Rectal smooth muscle tissue (tissue), 1 donor: ENCODE measurements at regions not wholly inside any gene's neighbourhood (a gene's known extent, or its start where the extent isn't known, plus 50 kb on each side); places are given as distances from the start of the nearest gene placed in this dataset.
A peak's percentile ranks its signal among the peaks of the same experiment; 100 is the strongest.
"Not testable (repeated sequence)": the region's sequence is repeated elsewhere in the genome, so short reads cannot be mapped to it uniquely, and the experiment has no call there.

Experiments used
- H3K27ac ChIP-seq: one replicate; pipeline ENCODE4 v1.7.0; 2013; ENCODE audit warnings: low read depth, low read length, inconsistent platforms
- H3K27me3 ChIP-seq: one replicate; pipeline ENCODE4 v1.7.0; 2013; ENCODE audit warnings: low read length; ENCODE audit not compliant: control insufficient read depth, insufficient read depth
- H3K36me3 ChIP-seq: one replicate; pipeline ENCODE4 v1.7.0; 2013; ENCODE audit warnings: low read length; ENCODE audit not compliant: control insufficient read depth, insufficient read depth
- H3K4me1 ChIP-seq: one replicate; pipeline ENCODE4 v1.7.0; 2013; ENCODE audit warnings: low read length; ENCODE audit not compliant: control insufficient read depth, insufficient read depth
- H3K4me3 ChIP-seq: one replicate; pipeline ENCODE4 v1.7.0; 2013; ENCODE audit warnings: low read length
- H3K9ac ChIP-seq: one replicate; pipeline ENCODE4 v1.7.0; 2013; ENCODE audit warnings: low read length

DNA sequence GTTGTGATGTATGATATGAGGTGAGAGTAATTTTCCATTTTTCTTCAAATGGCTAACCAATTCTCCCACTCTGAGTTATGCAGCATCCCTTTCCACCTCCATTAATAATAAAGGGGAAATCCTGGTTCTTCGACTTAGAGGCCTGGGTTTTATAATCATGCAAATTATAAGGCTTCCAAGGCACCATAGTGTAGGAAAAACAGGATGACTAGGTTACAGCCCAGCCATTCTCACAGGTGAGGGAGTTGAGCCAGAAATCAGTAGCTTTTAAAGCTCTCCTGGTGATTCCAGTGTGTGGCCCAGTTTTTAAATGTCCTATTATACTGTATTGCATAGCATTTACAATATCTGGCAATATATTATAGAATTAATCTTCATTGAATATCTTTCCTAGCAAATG is 203.1 kb downstream of the ARHGEF9 start:
- no peak overlapping the region for H3K9ac ChIP-seq
- H3K27me3 ChIP-seq, result no peaks in the 10 kb centered on the region
- H3K27ac ChIP-seq, result no peak overlapping the region
- no peak overlapping the region for H3K4me3 ChIP-seq
- H3K36me3 ChIP-seq, result no peaks in the 10 kb centered on the region
- no peaks in the 10 kb centered on the region for H3K4me1 ChIP-seq

DNA sequence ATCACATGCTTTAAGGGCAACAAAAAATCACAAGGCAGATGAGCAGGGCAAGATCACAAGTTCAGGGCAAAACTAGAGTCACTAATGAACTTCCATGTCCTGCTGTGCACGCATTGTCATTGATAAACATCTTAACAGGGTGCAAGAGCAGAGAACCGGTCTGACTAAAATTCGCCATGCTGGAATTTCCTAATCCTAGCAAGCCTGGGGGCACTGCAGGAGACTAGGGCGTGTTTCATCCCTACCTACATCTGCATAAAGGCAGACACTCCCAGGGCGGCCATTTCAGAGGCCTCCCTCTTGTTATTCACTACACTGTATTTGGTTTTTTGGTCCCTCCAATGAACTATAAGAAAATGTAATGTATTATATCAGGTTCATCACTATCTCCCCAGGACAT is 203.6 kb downstream of the ARHGEF9 start:
- H3K27me3 ChIP-seq, result no peaks in the 10 kb centered on the region
- H3K36me3 ChIP-seq, result no peaks in the 10 kb centered on the region
- H3K4me3 ChIP-seq, result no peak overlapping the region
- H3K4me1 ChIP-seq, result no peaks in the 10 kb centered on the region
- no peak overlapping the region for H3K9ac ChIP-seq
- no peak overlapping the region for H3K27ac ChIP-seq

DNA sequence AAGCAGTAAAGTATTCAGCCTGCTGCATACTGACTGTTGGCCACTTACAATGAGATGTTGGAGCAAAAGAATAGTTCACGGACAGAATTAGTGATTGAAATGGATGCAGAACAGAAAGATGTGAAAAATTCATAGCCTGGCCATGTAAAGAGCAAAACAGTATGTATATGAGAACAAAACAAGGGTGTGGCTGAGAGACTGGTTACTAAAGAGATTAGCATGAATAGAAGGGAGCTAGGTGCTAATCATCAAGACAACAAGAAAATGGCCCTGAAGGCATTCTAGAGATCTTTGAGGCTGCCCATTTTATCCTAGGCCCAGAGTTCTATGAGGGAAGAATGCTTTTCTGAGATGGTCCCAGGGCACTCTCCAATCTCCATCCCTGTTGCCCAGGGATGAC is 208.5 kb downstream of the ARHGEF9 start:
- H3K4me1 ChIP-seq, result no peaks in the 10 kb centered on the region
- H3K27ac ChIP-seq, result no peak overlapping the region
- no peaks in the 10 kb centered on the region for H3K36me3 ChIP-seq
- H3K4me3 ChIP-seq, result no peak overlapping the region
- H3K9ac ChIP-seq, result no peak overlapping the region
- no peaks in the 10 kb centered on the region for H3K27me3 ChIP-seq

DNA sequence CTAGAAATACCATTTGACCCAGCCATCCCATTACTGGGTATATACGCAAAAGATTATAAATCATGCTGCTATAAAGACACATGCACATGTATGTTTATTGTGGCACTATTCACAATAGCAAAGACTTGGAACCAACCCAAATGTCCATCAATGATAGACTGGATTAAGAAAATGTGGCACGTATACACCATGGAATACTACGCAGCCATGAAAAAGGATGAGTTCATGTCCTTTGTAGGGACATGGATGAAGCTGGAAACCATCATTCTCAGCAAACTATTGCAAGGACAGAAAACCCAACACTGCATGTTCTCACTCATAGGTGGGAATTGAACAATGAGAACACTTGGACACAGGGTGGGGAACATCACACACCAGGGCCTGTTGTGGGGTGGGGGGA is 209.3 kb downstream of the ARHGEF9 start:
- H3K4me1 ChIP-seq, H3K4me3 ChIP-seq, H3K9ac ChIP-seq, H3K27ac ChIP-seq, H3K36me3 ChIP-seq, H3K27me3 ChIP-seq: not testable (repeated sequence)

DNA sequence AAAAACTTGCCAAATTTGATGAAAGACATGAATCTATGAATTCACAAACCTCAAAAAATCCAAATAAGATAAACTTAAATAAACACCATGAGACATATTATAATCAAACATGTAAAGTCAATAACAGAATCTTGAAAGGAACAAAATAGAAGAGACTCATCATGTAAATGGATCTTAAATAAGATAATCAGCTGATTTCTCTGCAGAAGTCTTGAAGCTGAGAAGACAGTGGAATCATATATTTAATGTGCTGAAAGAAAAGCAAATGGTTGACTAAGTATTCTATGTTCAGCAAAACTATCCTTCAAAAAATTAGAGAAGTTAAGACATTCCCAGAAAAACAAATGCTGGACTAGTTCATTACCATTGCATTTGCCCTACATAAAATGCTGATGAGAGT is 215.7 kb upstream of the SPIN4 start:
- Histone ChIP-seq H3K27ac (no peak overlapping the region), H3K9ac (no peak overlapping the region), H3K4me1 (peaks cover 2% of the 10 kb centered on the region), H3K36me3 (no peaks in the 10 kb centered on the region), H3K4me3 (no peak overlapping the region), H3K27me3 (no peaks in the 10 kb centered on the region)

DNA sequence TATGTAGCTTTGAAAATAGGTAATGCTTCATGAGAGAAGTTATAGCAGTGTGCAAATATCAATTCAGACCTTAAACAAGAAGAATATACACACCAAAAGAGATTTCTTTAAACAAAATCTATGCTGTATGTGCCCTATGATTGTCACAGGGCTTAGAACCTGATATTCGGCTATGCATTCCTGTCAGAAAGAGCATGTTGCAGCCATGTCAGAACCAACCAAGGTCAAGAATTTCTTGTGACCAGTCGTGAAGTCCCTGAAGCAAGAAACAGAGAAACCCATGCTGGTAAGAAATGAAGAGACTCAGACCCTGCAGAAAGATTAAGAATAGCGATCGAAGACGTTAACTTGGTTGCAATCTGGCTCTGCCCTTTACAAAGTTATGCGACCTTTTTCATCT is 210.3 kb upstream of the SPIN4 start:
- no peak overlapping the region for H3K9ac ChIP-seq
- peaks cover 2% of the 10 kb centered on the region for H3K4me1 ChIP-seq
- no peaks in the 10 kb centered on the region for H3K27me3 ChIP-seq
- peak overlapping the region; percentile 81 for H3K27ac ChIP-seq
- H3K4me3 ChIP-seq, result peak overlapping the region; percentile 78
- H3K36me3 ChIP-seq, result no peaks in the 10 kb centered on the region

DNA sequence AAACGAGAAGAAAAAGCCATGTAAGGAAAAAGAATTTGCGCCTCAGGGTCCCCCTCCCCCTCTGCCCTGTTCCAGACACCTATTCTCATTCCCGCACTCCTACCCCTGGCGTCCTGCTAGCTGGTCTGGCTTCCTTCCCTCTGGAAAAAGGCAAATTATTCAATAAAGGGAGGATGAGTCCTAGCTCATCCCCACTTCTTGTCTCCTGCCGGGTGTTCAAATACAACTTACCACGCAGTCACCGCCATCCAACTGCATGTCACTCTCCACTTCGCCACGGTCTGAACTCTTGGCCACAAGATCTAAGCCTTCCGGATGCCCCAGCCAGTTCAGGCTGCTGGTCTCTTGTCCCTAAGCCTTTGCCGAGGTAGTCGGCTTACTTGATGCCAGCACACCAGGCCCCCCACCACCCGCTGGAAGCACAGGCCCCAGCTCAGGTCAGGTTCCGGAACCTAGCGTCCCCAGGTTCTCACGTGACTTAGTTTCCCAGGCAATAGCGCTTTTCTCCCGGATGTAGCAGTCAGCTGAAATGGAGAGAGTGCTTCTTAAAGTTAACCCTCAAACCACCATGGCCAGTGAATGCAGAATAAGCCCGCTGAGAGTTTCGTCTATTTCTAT is 209.6 kb upstream of the SPIN4 start:
- Histone ChIP-seq H3K27ac (peak overlapping the region; percentile 81), H3K36me3 (no peaks in the 10 kb centered on the region), H3K4me3 (peak overlapping the region; percentile 78), H3K9ac (peak overlapping the region; percentile 32), H3K4me1 (peaks cover 2% of the 10 kb centered on the region), H3K27me3 (no peaks in the 10 kb centered on the region)

DNA sequence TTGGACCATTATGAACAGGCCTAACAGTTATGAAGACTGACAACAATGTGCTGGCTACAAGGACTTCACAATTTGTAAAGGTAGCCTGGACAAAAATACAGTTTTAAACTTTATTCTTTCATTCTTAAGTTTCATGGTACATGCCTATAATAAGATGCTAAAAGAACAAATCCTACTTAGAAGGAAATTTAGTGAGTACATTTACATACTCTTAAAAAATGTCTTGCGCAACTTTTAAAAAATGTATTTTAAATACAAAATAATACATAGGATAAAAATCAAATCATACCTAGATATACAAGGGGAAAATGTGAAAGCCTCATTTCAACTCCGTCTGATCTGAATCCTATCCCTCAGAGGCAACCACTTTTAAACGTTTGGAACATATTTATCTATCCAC is 200.7 kb upstream of the SPIN4 start:
- H3K4me3 ChIP-seq, result no peak overlapping the region
- H3K27ac ChIP-seq, result no peak overlapping the region
- H3K27me3 ChIP-seq, result no peaks in the 10 kb centered on the region
- H3K9ac ChIP-seq, result no peak overlapping the region
- no peaks in the 10 kb centered on the region for H3K36me3 ChIP-seq
- H3K4me1 ChIP-seq, result no peaks in the 10 kb centered on the region

DNA sequence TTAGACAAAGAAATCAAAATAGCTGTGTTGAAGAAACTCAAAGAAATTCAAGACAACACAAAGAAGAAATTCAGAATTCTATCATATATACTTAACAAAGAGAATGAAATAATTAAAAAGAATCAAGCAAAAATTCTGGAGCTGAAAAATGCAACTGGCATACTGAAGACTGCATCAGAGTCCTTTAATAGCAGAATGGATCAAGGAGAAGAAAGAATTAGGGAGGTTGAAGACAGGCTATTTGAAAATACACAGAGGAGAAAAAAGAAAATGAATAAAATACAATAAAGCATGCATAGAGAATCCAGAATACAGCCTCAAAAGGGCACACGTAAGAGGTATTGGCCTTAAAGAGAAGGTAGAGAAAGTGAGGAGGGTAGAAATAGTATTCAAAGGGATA is 179.5 kb upstream of the SPIN4 start:
- H3K27ac ChIP-seq, result no peak overlapping the region
- H3K27me3 ChIP-seq, result no peaks in the 10 kb centered on the region
- no peaks in the 10 kb centered on the region for H3K36me3 ChIP-seq
- H3K9ac ChIP-seq, result no peak overlapping the region
- H3K4me1 ChIP-seq, result no peaks in the 10 kb centered on the region
- no peak overlapping the region for H3K4me3 ChIP-seq

DNA sequence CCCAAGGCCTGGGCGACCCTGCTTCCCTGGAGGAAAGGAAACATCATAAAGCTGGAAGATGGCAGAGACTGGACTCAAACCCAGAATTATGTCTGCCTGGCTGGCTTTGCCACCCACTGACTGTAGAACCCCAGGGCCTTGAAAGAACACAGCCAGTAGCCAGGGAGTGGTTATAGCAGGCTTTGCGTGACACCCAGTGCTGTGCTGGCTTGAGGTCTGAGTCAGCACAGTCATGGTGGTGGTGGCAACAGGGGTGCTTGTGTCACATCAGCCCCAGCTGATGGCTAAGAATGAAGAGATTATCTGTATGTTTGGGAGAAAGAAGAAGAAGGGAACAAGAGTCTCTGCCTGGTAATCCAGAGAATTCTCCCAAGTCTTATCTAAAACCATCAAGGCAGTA is 178.8 kb upstream of the SPIN4 start:
- H3K27me3 ChIP-seq, result no peaks in the 10 kb centered on the region
- no peak overlapping the region for H3K27ac ChIP-seq
- H3K9ac ChIP-seq, result no peak overlapping the region
- H3K36me3 ChIP-seq, result no peaks in the 10 kb centered on the region
- H3K4me3 ChIP-seq, result no peak overlapping the region
- no peaks in the 10 kb centered on the region for H3K4me1 ChIP-seq

DNA sequence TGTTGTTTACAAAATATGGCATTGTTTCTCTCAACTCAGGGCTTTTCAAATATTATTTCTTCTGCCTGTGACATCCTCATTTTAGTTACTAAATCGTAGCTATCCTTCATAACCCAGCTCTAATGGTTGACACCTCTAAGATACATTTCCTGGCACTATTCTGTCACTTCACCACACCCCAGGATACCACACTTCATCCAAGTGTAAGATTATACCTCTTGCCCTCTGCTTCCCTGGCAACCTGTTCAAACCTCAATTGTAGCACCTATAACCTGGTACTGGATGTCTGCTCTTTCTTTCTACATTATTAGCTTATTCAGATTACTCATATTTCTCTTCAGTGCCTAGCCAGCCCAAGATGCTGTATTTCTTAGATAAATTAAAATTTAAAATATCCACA is 175.7 kb upstream of the SPIN4 start:
- Histone ChIP-seq H3K36me3 (no peaks in the 10 kb centered on the region), H3K27me3 (no peaks in the 10 kb centered on the region), H3K4me3 (no peak overlapping the region), H3K27ac (no peak overlapping the region), H3K4me1 (no peaks in the 10 kb centered on the region), H3K9ac (no peak overlapping the region)

DNA sequence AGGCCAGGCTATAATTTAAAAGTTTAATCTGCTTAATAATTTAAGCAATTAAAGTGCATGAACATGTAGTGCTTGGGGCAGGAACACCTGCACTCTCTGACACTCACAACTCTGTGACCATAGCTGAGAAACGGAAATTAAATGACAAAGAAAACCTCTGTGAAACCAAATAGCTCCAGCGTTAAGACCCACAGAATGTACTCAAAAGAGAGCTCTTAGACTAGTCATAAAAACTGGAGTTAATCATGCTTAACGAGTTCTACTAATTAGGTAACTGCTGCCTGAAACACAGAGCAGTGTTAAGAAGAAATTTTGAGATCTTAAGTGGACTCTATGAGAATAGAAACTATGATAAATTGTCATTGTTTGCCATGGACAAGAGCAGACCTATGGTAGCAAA is 174.4 kb upstream of the SPIN4 start:
- H3K9ac ChIP-seq, result no peak overlapping the region
- no peak overlapping the region for H3K4me3 ChIP-seq
- no peak overlapping the region for H3K27ac ChIP-seq
- no peaks in the 10 kb centered on the region for H3K4me1 ChIP-seq
- H3K27me3 ChIP-seq, result no peaks in the 10 kb centered on the region
- H3K36me3 ChIP-seq, result no peaks in the 10 kb centered on the region

DNA sequence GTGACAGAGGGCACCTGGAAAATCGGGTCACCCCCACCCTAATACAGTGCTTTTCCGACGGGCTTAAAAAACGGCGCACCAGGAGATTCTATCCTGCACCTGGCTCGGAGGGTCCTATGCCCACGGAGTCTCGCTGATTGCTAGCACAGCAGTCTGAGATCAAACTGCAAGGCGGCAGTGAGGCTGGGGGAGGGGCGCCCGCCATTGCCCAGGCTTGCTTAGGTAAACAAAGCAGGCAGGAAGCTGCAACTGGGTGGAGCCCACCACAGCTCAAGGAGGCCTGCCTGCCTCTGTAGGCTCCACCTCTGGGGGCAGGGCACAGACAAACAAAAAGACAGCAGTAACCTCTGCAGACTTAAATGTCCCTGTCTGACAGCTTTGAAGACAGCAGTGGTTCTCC is 168.2 kb upstream of the SPIN4 start:
- H3K27ac ChIP-seq, H3K4me3 ChIP-seq, H3K4me1 ChIP-seq, H3K27me3 ChIP-seq, H3K36me3 ChIP-seq, H3K9ac ChIP-seq: not testable (repeated sequence)
